GM12878 (cell line): ENCODE measurements at regions not wholly inside any gene's neighbourhood (a gene's known extent, or its start where the extent isn't known, plus 50 kb on each side); places are given as distances from the start of the nearest gene placed in this dataset.

Experiments
- ATAC-seq: fragments of 200-7000 bp; cut with Tn5 transposase; 3 replicates; pipeline ENCODE4 v1.9.1; 2020; ENCODE audit warnings: mild to moderate bottlenecking, moderate library complexity
- BruUV-seq: library from RNA; stranded (reverse); fragments of 400-500 nt; replicated peaks from 2 replicates; lab custom pipeline; 2021; lab: Mats Ljungman, UMichigan
- CTCF ChIA-PET: fragments of 300-600 bp; sonication (Branson Sonifier 250); formaldehyde crosslinking; extraction: SDS; loops from one replicate; lab custom pipeline; 2021; ENCODE audit warnings: inconsistent platforms; lab: Yijun Ruan, JAX
- POLR2A ChIA-PET: fragments of 350-600 bp; formaldehyde crosslinking; extraction: SDS; loops from one replicate; lab custom pipeline; 2021; ENCODE audit warnings: inconsistent platforms; lab: Charles Lee
- RAD21 ChIA-PET: fragments of 300-600 bp; sonication (Branson Sonifier 250); formaldehyde crosslinking; loops from one replicate; lab custom pipeline; 2023; ENCODE audit warnings: antibody characterized with exemption; ENCODE audit not compliant: unreplicated experiment; lab: Charles Lee
- SMC1A ChIA-PET: fragments of 300-600 bp; sonication (Branson Sonifier 250); formaldehyde crosslinking; loops from one replicate; lab custom pipeline; 2023; ENCODE audit not compliant: unreplicated experiment, uncharacterized antibody; lab: Charles Lee
- DNase-seq: peaks from one replicate; pipeline ENCODE4 v3.0.0-alpha.2; 2011; ENCODE audit warnings: low read depth, low spot score
- FAIRE-seq: peaks from 3 replicates; lab custom pipeline; 2011; peaks lifted over from hg19 to GRCh38; lab: Jason Lieb, UNC
- H2AFZ ChIP-seq: 2 replicates; pipeline ENCODE4 v1.6.0; 2011; ENCODE audit warnings: low read depth, low read length, control low read depth; ENCODE audit not compliant: control insufficient read depth
- H3K27ac ChIP-seq: 2 replicates; pipeline ENCODE4 v1.5.1; 2011; ENCODE audit warnings: control low read depth; ENCODE audit not compliant: control insufficient read depth, insufficient read depth
- H3K27me3 ChIP-seq, 2 experiments: replicated peaks in 1 of 2; 2 replicates each; pipeline versions ENCODE4 v1.6.0 to v1.6.1; 2011; ENCODE audit warnings: low read length in 1 of 2; ENCODE audit not compliant: control insufficient read depth in 2 of 2, insufficient read depth in 2 of 2
- H3K36me3 ChIP-seq, 2 experiments: 2 replicates each; pipeline ENCODE4 v1.5.1; 2011; ENCODE audit warnings: low read length in 1 of 2; ENCODE audit not compliant: control insufficient read depth in 2 of 2, insufficient read depth in 2 of 2
- H3K4me1 ChIP-seq: 2 replicates; pipeline ENCODE4 v1.6.1; 2011; ENCODE audit warnings: mild to moderate bottlenecking, low read length, moderate library complexity, mixed read lengths; ENCODE audit not compliant: control insufficient read depth, insufficient read depth
- H3K4me2 ChIP-seq: 2 replicates; pipeline ENCODE4 v1.6.0; 2011; ENCODE audit warnings: control low read depth; ENCODE audit not compliant: control insufficient read depth, insufficient read depth
- H3K4me3 ChIP-seq: fragments of 200-600 bp; sonication (generic); 2 replicates; pipeline ENCODE4 v1.5.1; 2016
- H3K79me2 ChIP-seq: 2 replicates; pipeline ENCODE4 v1.6.0; 2011; ENCODE audit warnings: low read length; ENCODE audit not compliant: control insufficient read depth, insufficient read depth
- H3K9ac ChIP-seq: 2 replicates; pipeline ENCODE4 v1.8.0; 2011; ENCODE audit warnings: low read length, control low read depth, mixed read lengths; ENCODE audit not compliant: control insufficient read depth, insufficient read depth
- H3K9me3 ChIP-seq: replicated peaks from 3 replicates; pipeline ENCODE4 v1.5.1; 2011; ENCODE audit warnings: mild to moderate bottlenecking, low read length; ENCODE audit not compliant: control insufficient read depth, insufficient read depth
- H4K20me1 ChIP-seq: 2 replicates; pipeline ENCODE4 v1.6.0; 2011; ENCODE audit not compliant: control insufficient read depth, insufficient read depth
- ASH2L ChIP-seq: fragments of 300-600, 200-600 bp; sonication (generic); IDR thresholded peaks from 2 replicates; pipeline ENCODE4 v1.6.1; 2017; ENCODE audit warnings: low read depth, mild to moderate bottlenecking, borderline replicate concordance
- CBFB ChIP-seq: IDR thresholded peaks from 2 replicates; pipeline ENCODE4 v1.6.1; 2016; ENCODE audit warnings: antibody characterized with exemption, low read depth
- HDAC2 ChIP-seq: fragments of 200-600 bp; sonication (generic); IDR thresholded peaks from 2 replicates; pipeline ENCODE4 v1.6.1; 2017
- KLF5 ChIP-seq: fragments of 450-650 bp; IDR thresholded peaks from 2 replicates; pipeline ENCODE4 v1.6.1; 2014; ENCODE audit warnings: mild to moderate bottlenecking; ENCODE audit not compliant: partially characterized antibody
- MXI1 ChIP-seq: fragments of 150-350 bp; IDR thresholded peaks from 2 replicates; pipeline ENCODE4 v1.6.1; 2011; ENCODE audit warnings: low read depth, mild to moderate bottlenecking, inconsistent platforms, low read length, improper control_type of control experiment
- MYB ChIP-seq: fragments of 150-350 bp; IDR thresholded peaks from 2 replicates; pipeline ENCODE4 v1.6.1; 2014; ENCODE audit warnings: mild to moderate bottlenecking, low read depth, low read length, borderline replicate concordance
- NR2C2 ChIP-seq: IDR thresholded peaks from 2 replicates; pipeline ENCODE4 v1.6.1; 2011; ENCODE audit warnings: borderline replicate concordance, low read depth; ENCODE audit not compliant: control insufficient read depth, insufficient read length
- NR2F1 ChIP-seq: fragments of 450-650 bp; conservative IDR thresholded peaks from 2 replicates; pipeline ENCODE4 v1.6.1; 2017; ENCODE audit warnings: mild to moderate bottlenecking
- POLR2AphosphoS5 ChIP-seq: IDR thresholded peaks from 2 replicates; pipeline ENCODE4 v1.6.1; 2011; ENCODE audit warnings: mild to moderate bottlenecking, low read length, inconsistent platforms
- RFX5 ChIP-seq: IDR thresholded peaks from 2 replicates; pipeline ENCODE4 v1.6.1; 2011; ENCODE audit warnings: low read depth, low read length, improper control_type of control experiment
- SPI1 ChIP-seq: IDR thresholded peaks from 2 replicates; pipeline ENCODE4 v1.6.1; 2011; ENCODE audit warnings: low read depth, mild to moderate bottlenecking, low read length, moderate library complexity, borderline replicate concordance; ENCODE audit not compliant: insufficient read depth
- STAT1 ChIP-seq: fragments of 450-650 bp; conservative IDR thresholded peaks from 2 replicates; pipeline ENCODE4 v1.6.1; 2014; ENCODE audit warnings: antibody characterized with exemption, mild to moderate bottlenecking
- YBX1 ChIP-seq: fragments of 450-650 bp; IDR thresholded peaks from 2 replicates; pipeline ENCODE4 v1.6.1; 2016; ENCODE audit warnings: antibody characterized with exemption
- WGBS: methylation state at CpG from one replicate; pipeline ENCODE4 v1.1.6; 2016; ENCODE audit warnings: low lambda C conversion rate; ENCODE audit not compliant: insufficient replicate concordance, insufficient coverage; ENCODE audit errors: missing lambda C conversion rate; 5-methylcytosine and 5-hydroxymethylcytosine counted together
- in situ Hi-C: fragments of 300-500 bp; cut with MboI; formaldehyde crosslinking; loops from 9 replicates; pipeline ENCODE4 v1.14.3; 2018; ENCODE audit warnings: mixed read lengths
- intact Hi-C: fragments of 100-400 bp; cut with micrococcal nuclease; formaldehyde crosslinking; loops from one replicate; pipeline ENCODE4 v1.14.2; 2022; ENCODE audit not compliant: unreplicated experiment
- TF ChIP-seq, protein P1 (sequence below): fragments of 450-650 bp; formaldehyde crosslinking; IDR thresholded peaks from 2 replicates; pipeline ENCODE4 v1.4.0; 2022; ENCODE audit warnings: mild to moderate bottlenecking, moderate library complexity
- TF ChIP-seq, protein P2 (sequence below): fragments of 150-350 bp; IDR thresholded peaks from 2 replicates; pipeline ENCODE4 v1.6.1; 2014; ENCODE audit warnings: mild to moderate bottlenecking, low read depth, low read length
- TF ChIP-seq, protein P3 (sequence below): fragments of 450-650 bp; IDR thresholded peaks from 2 replicates; pipeline ENCODE4 v1.6.1; 2017; ENCODE audit warnings: mild to moderate bottlenecking, moderate library complexity

DNA sequence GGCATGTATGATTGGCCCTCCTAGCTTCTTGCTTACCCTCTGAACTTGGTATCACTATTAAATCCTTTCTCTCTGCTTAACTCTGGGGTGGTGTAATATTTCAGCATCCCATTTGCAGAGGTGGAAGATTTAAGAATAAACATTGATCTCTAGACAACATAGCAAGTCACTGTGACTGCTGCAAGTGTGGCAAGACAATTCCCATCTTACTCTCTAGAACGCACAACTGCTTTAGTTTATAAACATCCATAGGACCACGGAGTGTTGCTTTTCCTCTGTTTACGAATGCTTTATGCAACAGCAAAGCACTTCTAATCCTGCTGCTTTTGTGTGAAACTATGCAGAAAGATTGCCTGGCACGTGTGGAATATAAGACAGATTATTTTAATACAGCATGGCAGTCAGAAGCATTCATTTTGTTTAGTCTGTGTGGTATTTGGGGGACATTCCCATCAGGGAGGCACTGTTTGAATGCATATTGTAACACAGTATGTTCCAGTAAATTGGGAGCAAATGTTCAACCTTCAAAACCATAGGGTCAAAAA is 338.9 kb upstream of the TMCO5A start:
- no peak for ATAC-seq
- intact Hi-C loops = loop anchor here (10.0 kb wide), 1 partner anchor 169 kb away; no protein-coding TSS in a partner anchor
- no peak overlapping the region for H3K4me3 ChIP-seq
- no peak overlapping the region for H3K4me2 ChIP-seq
- ChIA-PET SMC1A (no interaction called here), RAD21 (no interaction called here), POLR2A (no interaction called here)
- H3K4me1 ChIP-seq = no peaks in the 10 kb centered on the region
- no peak overlapping the region for H2AFZ ChIP-seq
- no TSS peak for BruUV-seq
- no peak for FAIRE-seq
- H3K79me2 ChIP-seq = no peaks in the 10 kb centered on the region
- in situ Hi-C loops = no loop called here
- no peaks in the 10 kb centered on the region for H4K20me1 ChIP-seq
- H3K27me3 ChIP-seq = no peaks in the 10 kb centered on the region
- 35% methylated on average over 4 of the region's 4 CpGs for WGBS
- no peaks in the 10 kb centered on the region for H3K36me3 ChIP-seq
- no peak overlapping the region for H3K27ac ChIP-seq
- TF ChIP-seq KLF5 = no peak
- no peak for TF ChIP-seq RFX5
- TF ChIP-seq MXI1 = no peak
- TF ChIP-seq CBFB = no peak
- no peak for TF ChIP-seq YBX1
- TF ChIP-seq SPI1 = no peak
- TF ChIP-seq, protein P1, sequence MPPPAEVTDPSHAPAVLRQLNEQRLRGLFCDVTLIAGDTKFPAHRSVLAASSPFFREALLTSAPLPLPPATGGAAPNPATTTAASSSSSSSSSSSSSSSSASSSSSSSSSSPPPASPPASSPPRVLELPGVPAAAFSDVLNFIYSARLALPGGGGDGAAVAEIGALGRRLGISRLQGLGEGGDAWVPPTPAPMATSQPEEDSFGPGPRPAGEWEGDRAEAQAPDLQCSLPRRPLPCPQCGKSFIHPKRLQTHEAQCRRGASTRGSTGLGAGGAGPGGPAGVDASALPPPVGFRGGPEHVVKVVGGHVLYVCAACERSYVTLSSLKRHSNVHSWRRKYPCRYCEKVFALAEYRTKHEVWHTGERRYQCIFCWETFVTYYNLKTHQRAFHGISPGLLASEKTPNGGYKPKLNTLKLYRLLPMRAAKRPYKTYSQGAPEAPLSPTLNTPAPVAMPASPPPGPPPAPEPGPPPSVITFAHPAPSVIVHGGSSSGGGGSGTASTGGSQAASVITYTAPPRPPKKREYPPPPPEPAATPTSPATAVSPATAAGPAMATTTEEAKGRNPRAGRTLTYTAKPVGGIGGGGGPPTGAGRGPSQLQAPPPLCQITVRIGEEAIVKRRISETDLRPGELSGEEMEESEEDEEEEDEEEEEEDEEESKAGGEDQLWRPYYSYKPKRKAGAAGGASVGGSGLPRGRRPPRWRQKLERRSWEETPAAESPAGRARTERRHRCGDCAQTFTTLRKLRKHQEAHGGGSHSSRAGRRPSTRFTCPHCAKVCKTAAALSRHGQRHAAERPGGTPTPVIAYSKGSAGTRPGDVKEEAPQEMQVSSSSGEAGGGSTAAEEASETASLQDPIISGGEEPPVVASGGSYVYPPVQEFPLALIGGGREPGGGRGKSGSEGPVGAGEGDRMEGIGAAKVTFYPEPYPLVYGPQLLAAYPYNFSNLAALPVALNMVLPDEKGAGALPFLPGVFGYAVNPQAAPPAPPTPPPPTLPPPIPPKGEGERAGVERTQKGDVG (CRISPR knock-in tag) = no peak
- no peak for TF ChIP-seq HDAC2
- TF ChIP-seq, protein P2, sequence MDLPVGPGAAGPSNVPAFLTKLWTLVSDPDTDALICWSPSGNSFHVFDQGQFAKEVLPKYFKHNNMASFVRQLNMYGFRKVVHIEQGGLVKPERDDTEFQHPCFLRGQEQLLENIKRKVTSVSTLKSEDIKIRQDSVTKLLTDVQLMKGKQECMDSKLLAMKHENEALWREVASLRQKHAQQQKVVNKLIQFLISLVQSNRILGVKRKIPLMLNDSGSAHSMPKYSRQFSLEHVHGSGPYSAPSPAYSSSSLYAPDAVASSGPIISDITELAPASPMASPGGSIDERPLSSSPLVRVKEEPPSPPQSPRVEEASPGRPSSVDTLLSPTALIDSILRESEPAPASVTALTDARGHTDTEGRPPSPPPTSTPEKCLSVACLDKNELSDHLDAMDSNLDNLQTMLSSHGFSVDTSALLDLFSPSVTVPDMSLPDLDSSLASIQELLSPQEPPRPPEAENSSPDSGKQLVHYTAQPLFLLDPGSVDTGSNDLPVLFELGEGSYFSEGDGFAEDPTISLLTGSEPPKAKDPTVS = no peak
- TF ChIP-seq MYB = no peak
- TF ChIP-seq POLR2AphosphoS5 = no peak
- TF ChIP-seq ASH2L = no peak
- TF ChIP-seq NR2F1 = no peak
- TF ChIP-seq NR2C2 = no peak
- no peak for TF ChIP-seq STAT1
- TF ChIP-seq, protein P3, sequence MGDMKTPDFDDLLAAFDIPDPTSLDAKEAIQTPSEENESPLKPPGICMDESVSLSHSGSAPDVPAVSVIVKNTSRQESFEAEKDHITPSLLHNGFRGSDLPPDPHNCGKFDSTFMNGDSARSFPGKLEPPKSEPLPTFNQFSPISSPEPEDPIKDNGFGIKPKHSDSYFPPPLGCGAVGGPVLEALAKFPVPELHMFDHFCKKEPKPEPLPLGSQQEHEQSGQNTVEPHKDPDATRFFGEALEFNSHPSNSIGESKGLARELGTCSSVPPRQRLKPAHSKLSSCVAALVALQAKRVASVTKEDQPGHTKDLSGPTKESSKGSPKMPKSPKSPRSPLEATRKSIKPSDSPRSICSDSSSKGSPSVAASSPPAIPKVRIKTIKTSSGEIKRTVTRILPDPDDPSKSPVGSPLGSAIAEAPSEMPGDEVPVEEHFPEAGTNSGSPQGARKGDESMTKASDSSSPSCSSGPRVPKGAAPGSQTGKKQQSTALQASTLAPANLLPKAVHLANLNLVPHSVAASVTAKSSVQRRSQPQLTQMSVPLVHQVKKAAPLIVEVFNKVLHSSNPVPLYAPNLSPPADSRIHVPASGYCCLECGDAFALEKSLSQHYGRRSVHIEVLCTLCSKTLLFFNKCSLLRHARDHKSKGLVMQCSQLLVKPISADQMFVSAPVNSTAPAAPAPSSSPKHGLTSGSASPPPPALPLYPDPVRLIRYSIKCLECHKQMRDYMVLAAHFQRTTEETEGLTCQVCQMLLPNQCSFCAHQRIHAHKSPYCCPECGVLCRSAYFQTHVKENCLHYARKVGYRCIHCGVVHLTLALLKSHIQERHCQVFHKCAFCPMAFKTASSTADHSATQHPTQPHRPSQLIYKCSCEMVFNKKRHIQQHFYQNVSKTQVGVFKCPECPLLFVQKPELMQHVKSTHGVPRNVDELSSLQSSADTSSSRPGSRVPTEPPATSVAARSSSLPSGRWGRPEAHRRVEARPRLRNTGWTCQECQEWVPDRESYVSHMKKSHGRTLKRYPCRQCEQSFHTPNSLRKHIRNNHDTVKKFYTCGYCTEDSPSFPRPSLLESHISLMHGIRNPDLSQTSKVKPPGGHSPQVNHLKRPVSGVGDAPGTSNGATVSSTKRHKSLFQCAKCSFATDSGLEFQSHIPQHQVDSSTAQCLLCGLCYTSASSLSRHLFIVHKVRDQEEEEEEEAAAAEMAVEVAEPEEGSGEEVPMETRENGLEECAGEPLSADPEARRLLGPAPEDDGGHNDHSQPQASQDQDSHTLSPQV = no peak
- TF ChIP-seq, all 136 proteins: peak for 0
- Histone ChIP-seq H3K9ac (no peak overlapping the region), H3K9me3 (no peaks in the 10 kb centered on the region)
- CTCF ChIA-PET = no interaction called here
- DNase-seq = no peak
